Stimulated activated naive CD8-positive, alpha-beta T cell treated with anti-CD3 and anti-CD28 coated beads, Interleukin-15, Interleukin-2, amounts not matched to agents 100 U/mL and 50 U/mL, for 24 hours (primary cell): ENCODE measurements at regions not wholly inside any gene's neighbourhood (a gene's known extent, or its start where the extent isn't known, plus 50 kb on each side); places are given as distances from the start of the nearest gene placed in this dataset.
"Not testable (repeated sequence)": the region's sequence is repeated elsewhere in the genome, so short reads cannot be mapped to it uniquely, and the experiment has no call there.

Experiments used
- ATAC-seq: fragments of 150-1000 bp; cut with Tn5 transposase; one replicate; pipeline ENCODE4 v1.10.0; 2021
- DNase-seq: peaks from one replicate; pipeline ENCODE4 v3.0.0; 2021

DNA sequence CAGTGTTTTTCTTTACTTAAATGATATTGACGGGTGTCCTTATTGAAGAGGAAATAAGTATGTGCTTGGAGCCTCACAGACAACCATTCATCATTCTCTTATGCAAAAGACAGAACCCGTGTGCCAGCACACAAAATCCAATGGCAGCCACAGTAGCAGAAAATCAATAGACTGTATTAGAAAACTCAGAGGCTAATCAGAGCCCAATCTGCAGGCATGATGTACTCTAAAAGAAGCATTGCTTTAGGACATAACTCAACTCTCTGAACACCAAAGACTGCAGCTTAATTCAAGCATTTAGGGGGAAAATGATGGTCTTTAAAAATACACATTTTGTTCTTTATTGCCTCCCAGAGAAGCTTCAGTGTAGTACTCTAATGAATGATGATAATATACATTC is 476.9 kb downstream of the PDHA2 start:
- DNase-seq (no peak), ATAC-seq (no peak)

DNA sequence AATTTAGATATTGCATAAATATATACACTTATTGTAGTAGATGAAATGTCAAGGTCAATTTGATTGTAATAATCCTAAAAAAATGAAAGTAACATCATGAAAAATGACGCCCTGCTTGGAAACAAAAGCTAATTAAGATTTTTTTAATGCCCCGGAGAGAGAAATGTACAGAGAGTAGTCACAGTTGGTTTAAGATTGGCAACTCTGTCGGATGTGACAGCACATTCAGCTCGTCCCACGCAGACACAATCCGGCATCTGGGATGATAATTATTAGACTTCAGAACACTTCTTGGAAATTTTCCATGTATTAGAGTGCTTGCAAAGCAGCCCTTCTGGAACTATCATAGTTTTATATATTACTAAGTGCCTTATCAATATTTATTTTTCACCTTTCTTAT is 478.0 kb downstream of the PDHA2 start:
- ATAC-seq (no peak), DNase-seq (no peak)

DNA sequence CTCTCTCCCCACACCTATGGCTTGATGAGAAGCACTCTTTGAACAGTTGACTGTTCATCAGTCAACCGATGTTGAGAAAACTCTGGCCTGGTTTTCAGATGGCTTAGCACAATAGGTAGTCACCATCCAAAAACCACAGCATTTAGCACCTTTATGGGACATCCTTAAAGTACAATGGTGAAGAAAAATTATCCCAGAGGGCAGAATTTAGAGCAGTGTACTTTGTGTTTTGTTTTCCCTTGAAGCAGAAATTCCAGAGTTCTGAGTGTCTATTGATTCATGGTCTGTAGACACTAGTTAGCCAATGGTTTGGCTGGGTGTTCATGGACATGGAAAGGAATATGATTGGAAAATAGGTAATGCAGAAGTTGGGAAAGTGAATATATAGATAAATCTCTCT is 487.0 kb downstream of the PDHA2 start:
- ATAC-seq (no peak), DNase-seq (no peak)

DNA sequence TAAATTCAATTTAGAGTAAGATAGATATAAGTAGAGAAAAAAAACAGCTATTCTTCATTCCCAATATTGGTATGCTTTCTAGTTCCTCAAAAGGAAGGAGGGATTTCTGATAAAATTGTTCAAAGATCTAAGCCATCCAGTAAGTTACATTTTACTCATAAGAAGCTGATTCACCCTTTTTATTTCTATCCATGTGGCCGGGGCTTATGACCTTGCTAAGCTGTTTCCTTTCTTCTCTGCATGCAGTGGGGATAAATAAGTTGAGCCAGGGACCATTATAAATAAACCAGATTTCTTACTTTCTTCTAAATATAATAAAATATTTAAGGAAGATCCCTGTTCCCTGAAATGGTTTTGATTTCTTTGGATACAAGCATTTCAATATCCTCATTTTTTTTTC is 502.3 kb downstream of the PDHA2 start:
- DNase-seq (no peak), ATAC-seq (no peak)

DNA sequence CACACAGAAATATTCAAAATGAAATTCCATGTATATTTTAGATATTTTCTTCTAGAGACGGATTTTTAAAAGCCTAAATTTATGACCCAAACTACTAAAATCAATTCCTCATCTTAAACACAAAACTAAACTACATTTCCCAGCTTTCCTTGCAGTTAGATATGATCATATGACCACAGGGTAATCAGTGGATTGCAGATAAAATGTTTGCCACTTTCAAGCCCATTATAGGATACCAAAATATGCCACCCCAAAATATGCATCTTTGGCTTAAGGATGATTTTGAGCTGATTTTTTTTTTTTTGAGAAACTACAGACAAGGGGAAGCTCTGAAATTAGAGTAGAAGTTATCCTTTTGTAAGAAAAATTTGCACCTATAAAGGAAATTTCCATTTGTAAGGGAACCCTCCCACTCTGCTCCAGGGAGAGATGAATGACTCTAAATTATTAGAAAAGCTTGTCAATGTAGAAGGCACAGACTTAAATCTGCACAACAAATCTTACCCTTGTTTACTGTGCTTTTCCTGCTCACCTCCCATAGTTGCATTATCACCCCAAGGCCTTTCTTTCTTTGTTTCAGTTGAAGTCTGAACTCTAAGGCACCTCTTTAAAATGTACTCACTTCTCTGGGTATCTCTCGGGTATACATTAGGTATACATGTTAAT is 503.0 kb downstream of the PDHA2 start:
- DNase-seq (no peak), ATAC-seq (no peak)

DNA sequence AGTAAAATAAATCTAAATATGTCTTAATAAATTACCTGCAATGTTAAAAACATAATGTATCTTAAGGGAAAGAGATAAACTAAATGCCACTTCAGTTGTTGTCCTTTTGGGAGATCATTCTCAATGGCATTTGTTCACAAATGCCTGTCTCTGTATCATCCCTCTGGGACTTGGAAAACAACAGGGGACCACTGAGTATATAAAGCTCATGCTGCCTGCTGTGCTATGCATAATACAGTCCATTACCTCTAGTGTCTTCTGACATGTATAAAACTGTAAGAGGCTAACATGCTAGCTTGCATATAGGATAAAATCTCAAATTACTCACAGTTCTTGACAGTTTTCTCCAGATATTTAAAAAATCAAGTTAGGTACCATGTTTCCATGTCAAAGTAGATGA is 503.9 kb downstream of the PDHA2 start:
- DNase-seq (no peak), ATAC-seq (no peak)

DNA sequence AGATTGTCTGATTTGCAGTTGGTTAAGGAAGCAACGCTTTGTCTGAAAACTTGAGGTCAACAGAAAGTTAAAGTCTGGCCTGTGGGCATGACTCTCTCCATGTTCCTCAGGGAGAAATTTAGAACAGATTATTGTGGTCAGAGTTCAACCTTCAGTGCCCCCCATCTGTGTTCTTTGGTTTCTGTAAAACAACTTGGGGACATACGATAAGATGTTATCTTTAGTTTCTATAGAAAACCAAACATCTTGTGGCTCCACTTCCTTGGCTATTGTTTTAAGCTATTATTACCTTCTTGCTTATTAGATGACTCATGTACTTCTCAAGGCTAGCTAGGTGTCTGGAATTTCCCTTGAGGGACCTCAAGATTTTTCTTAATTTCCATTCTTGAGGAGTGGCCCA is 507.7 kb downstream of the PDHA2 start:
- ATAC-seq (no peak), DNase-seq (no peak)

DNA sequence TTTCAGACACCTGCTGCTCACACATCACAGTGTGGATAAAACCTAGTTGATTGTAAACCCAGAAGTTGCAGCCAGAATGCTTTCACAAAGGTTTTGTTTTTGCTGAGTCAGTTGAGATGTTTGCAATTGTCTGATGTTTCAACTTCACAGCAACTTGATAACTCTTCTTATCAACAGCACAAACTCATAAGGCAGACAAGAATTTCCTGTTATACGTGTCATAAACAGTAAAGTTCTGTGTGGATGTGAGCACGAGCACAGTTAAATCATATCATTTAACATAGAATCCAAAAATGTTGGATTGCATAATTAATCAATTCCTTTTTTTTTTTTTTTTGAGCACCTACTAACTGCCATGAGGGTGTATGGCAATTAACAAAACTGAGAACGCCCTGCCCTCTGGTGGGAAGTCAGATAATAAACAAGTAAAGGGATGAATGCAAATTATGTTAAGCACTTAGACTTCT is 512.2 kb downstream of the PDHA2 start:
- no peak for DNase-seq

DNA sequence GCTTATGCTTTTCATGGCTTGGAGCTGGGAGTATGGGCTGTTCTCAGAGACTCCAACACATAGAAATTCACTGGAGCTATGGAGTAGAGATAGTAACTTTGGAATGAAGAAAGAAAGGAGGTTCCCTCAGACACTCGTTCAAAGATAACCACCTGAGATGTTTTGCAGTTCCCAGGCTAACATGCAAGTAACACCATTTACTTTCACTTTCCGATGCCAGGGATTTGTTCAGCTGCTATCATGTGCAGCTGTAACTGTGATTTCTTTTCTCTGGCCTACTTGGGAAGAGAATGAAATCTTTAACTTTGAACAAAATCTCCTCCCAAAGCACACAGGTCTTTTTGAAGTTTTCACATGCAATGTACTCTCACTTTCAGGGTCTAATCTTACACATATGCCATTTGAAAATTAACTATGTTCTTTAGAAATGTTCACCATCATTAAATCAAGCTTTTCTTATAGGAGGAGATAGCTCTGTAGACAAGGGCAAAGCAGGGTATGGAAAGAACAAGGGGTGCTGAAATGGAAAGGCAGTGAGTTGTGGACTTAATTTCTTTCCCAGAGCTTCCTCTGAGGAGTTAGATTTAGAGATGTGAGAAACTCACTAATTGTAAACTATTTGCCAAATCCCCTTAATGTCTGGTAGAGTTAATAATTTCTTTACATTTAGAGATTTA is 514.3 kb downstream of the PDHA2 start:
- ATAC-seq: no peak
- no peak for DNase-seq

More for the DNA sequence above, 512.2 kb downstream of the PDHA2 start:
- no peak for ATAC-seq

DNA sequence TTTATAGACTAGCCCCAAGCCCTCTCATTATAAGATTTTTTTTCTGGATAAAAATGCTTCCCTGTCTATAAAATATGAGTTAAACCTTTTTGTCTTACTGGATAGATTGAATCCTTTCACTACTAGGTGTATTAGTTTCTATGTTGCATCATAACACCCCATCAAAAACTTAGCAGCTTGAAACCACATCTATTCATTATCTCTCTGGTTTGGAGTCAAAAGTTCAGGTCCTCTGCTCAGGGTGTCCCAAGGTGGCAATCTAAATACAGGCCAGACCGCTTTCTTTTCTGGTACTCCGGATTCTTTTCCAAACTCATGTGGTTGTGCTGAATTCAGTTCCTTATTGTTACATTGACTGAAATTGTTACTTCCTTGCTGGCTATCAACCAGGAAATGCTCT is 515.5 kb downstream of the PDHA2 start:
- DNase-seq (no peak), ATAC-seq (no peak)

DNA sequence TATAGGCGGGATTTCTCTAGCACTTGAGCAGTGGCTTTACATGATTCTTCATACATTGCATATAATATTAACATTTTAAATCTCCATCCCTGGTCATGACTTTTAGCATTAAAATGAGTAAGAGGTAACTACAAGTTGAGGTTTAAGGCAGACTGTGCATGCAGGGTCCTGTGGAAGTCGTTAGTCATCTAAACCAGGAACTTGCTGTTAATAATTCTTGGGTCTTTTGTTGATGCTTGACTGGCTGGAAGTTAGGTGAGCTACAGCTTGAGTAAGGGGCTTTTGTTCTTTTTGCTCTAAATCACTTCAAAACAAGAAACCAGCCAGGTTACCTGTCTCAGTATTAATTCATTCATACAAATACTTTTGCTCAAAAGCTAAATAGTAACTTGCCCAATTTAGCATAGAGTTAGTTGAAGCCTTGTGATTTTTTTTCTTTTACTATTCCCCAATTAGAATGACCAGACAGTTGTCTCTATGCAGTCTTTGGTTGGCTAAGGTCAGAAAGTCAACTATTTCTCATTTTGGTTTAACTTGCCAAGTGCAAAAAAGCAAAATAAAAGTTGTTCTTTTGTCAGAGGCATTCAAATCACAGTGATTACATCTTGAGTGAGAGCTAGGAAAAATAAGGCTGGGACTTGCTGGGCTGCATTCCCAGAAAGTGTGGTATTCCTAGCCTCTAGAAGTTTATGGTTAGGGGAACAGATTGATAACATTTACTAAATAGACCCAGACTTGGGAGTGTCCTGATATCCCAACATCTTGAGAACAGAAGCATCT is 516.9 kb downstream of the PDHA2 start:
- no peak for ATAC-seq
- no peak for DNase-seq

DNA sequence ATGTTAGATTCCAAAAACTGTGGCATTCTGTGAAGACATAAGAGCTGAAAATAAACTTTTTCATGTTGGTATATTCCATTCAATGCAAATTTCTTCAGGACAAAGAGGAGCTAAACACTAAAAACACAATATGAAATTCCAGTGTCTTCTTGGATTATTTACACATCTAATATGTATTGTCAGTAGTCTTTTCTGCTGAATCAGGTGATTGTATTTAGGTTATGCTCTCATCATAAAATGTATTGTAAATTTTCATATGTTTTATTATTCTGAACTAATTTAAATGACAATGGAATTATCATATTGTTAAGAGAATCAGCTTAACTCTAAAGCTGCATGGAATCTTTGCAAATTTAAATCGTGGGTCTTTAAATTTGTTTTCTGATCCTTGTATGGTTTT is 526.7 kb downstream of the PDHA2 start:
- no peak for DNase-seq

DNA sequence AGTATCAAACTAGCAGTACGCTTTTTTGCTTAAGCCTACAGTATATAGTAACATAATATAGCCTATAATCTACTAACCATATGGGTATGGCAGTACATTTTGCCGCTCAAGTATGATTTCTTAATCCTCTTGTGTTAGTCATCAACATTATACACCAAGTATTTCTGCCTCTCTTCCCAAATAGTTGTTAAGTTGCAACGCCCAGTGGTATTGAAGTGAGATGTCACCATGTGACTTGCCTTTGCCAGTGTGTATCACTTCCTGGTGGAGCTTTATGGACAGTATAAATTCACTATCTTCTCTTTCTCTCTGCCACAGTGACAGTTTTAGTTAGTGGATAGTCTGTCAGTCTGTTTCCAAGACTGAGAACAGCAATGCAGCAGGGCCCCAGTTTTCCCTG is 535.5 kb downstream of the PDHA2 start:
- ATAC-seq (no peak), DNase-seq (no peak)

More for the DNA sequence above, 526.7 kb downstream of the PDHA2 start:
- ATAC-seq: no peak

DNA sequence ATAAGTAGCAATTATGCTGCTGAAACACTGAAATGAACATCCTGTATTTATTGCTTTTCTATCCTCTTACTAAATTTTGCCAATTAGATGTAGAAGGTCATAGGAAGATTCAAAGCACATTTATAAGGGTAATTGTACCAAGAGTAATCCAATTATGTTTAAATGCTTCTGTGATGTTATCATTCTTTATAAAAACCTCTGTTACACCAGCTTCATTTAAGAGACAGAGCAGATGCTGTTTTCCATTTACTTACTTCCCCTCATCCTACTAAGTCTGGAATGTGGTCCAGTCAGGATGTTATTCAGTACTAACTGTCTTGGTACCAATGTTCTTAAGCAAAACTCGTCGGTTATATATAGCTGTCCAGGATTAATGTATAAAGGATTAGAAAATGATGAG is 539.6 kb downstream of the PDHA2 start:
- no peak for DNase-seq
- ATAC-seq: no peak

DNA sequence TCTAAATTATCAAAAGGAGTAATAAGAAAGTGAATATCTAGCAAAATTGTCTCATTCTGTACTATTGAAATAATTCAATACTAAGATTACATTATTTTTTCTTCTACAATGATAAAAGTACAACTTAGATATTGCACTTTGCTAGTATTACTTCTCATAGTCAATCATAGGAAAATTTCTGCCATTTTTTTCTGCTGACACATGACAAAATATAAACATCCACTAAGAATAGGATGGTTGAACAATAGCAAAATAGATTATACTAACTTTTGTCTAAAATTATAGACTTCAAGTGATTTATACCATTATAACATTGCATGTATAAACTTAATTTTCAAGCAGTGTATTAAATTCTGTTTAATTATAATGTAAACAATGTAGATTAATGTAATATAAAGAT is 540.2 kb downstream of the PDHA2 start:
- ATAC-seq: no peak
- DNase-seq: no peak

DNA sequence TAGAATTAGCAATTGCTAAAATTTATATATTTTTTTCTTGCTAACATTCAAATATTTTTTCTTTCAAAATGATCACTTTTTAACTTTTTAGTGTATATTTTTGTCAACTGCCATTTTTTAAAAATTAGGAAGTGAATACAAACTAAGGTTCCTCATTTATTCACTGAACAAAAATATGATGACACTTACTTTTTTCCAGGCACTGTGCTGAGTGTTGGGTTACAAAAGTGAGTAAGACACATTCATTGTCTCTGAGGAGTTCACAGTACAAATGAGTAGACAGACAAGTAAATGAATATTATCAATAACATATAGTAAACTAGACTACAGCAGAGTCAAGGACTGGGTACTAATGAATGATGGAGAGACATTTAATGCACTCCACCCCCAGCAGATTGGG is 543.5 kb downstream of the PDHA2 start:
- ATAC-seq (no peak), DNase-seq (no peak)

DNA sequence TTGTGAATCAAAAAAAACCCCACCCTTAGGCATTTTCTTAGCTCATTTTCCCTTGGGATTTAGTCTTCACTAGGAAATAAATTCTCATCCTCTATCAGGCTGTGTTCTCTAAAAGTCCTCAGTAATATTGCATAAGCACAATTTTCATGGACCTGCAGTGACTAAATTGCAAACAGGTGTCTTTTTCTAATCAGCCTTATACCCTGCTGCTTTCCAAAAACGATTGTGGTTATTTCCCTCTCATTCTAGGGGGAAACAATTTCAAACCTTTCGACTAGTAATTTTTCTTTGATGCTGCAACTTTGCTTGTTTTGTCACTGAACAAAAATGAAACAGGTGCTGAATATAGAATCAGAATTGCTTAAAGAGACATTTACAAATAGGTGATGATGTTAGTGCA is 549.9 kb downstream of the PDHA2 start:
- DNase-seq: no peak
- ATAC-seq: no peak

DNA sequence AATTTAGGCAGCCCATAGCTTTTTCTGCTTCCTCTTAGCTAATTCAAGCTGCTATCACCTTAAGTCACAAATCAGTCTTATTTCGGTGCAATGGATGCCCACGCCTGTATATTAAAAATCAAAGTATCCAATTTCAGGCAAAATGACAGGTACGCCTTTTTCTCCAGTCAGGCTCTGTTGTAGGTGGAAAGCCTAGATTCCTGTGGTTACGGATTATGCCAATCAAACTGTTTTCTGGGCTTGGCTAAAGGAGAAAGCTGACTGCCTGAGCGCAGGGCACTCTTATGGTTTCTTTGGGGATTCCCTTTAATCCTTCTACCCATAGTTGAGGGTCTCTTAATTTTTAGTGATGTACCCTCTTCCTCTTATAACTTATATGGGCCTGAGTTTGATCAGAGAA is 550.5 kb downstream of the PDHA2 start:
- ATAC-seq: no peak
- no peak for DNase-seq

DNA sequence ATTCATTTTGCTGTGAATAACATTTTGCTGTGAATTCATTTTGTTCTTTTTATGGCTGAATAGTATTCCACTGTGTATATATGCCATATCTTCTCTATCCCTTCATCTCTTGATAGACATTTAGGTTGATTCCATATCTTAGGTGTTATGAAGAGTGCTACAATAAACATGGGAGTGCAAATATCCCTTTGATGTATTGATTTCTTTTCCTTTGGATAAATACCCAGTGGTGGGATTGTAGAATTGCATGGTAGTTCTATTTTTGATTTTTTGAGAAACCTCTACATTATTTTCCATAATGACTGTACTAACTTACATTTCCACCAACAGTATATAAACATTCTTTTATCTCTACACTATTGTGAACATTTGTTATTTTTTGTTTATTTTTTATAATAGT is 555.9 kb downstream of the PDHA2 start:
- DNase-seq (no peak), ATAC-seq (no peak)

DNA sequence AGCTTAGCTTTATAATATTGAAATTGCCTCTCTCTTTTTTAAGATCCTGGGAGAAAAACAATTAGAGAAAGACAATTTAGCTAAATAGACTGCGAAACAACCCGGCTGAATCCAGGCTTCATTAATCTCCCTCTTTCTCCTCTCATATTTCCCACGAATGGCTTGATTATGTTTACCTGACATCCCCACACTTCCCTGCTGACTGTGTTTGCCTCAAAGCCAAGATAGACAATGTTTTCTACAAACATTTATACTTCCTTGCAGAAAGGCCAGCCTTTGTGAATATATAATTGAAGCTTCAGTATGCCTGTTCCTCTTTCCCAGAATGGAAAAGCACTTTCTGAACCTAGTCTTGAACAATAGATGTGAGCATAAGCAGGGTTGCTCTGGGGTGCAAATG is 566.8 kb downstream of the PDHA2 start:
- DNase-seq (no peak), ATAC-seq (no peak)

DNA sequence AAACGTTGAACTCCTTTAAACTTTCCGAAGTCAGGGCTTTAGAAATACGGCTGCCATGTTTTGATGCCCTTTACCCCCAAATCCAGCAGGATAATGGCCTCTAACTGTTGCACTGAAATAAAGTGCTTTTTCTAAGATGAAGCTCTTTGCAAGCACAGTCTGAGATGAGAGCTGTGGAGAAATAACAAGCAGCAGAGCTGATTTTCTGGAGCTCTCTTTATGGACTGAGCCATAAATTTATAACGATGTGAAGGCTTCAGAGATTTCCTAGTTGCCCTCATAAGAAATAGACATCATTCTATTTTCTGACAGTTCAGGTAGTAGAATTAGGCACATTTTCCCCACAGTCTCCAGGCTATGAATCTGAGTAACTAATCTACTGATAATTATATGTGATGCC is 567.3 kb downstream of the PDHA2 start:
- no peak for DNase-seq
- no peak for ATAC-seq

DNA sequence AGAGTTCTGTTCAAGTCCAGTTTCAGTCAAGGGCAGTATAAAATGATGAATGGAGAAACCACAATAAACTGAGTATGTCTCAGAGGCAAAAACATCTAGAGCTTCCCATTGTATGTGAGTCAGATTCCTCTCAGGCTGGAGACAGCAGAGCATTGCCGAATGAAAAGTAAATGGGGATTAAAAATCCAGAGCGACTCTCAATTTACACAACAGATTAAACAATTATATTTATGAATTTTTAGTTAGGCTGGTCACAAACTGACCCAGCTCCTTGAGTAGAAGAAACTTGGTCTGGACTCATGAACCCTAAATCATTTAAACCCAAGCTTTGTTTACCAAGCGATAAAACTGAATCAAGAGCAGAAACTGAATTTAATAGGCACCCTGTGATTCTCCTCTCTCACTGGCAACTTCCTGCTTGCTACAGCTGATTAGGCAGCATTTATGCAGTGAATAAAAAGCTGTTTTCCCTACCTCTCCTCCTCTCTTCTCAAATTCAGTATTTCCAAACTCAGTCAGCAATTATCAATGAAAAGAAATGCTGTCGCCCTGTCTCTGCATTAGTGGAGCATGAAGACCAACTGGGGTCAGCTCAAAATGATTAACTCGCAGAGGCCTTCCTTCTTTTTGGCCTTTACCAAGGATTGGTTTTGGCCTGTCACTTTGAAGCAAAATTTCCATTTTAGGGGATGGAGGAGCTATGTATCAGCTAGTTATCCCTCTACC is 568.0 kb downstream of the PDHA2 start:
- DNase-seq: no peak
- ATAC-seq: no peak

DNA sequence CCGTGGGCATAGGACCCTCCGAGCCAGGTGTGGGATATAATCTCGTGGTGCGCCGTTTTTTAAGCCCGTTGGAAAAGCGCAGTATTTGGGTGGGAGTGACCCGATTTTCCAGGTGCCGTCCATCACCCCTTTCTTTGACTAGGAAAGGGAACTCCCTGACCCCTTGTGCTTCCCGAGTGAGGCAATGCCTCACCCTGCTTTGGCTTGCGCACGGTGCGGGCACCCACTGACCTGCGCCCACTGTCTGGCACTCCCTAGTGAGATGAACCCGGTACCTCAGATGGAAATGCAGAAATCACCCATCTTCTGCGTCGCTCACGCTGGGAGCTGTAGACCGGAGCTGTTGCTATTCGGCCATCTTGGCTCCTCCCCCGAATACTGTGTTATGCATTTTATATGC is 575.0 kb downstream of the PDHA2 start:
- not testable (repeated sequence) for ATAC-seq, DNase-seq
